Right lobe of liver (tissue), 4 donors: ENCODE measurements at regions not wholly inside any gene's neighbourhood (a gene's known extent, or its start where the extent isn't known, plus 50 kb on each side); places are given as distances from the start of the nearest gene placed in this dataset.

Source experiments
- CTCF ChIP-seq, 4 donors: fragments of 200-600 bp in 3 of 4; fragments of 450-650 bp in 1 of 4; IDR thresholded peaks; one replicate each; pipeline versions ENCODE4 v1.5.1 to v1.8.0; 2016 to 2022; ENCODE audit warnings: antibody characterized with exemption in 4 of 4, mild to moderate bottlenecking in 2 of 4
- POLR2A ChIP-seq: fragments of 450-650 bp; IDR thresholded peaks from one replicate; pipeline ENCODE4 v1.6.1; 2017; ENCODE audit warnings: antibody characterized with exemption, mild to moderate bottlenecking
- donor health status: DM: no; HTN: no; CAD: no.
- donor health status: DM: no; HTN: no; CAD: no.
- donor health status: DM: no; HTN: yes; CAD: no.

GRCh38 chr5:94066437-94067207 is 325.2 kb upstream of the POU5F2 start:
- TF ChIP-seq CTCF (IDR thresholded peaks at IDR 0.05) (no peak), POLR2A (no peak)
